NCI-H2196 (cell line): ENCODE measurements at regions not wholly inside any gene's neighbourhood (a gene's known extent, or its start where the extent isn't known, plus 50 kb on each side); places are given as distances from the start of the nearest gene placed in this dataset.
"Not testable (repeated sequence)": the region's sequence is repeated elsewhere in the genome, so short reads cannot be mapped to it uniquely, and the experiment has no call there.

Source experiments
- DNase-seq: peaks from one replicate; lab custom pipeline; 2025; ENCODE audit not compliant: unreplicated experiment; lab: John Stamatoyannopoulos, UW

- DNase-seq: no peak
These were observed 128.3 kb upstream of the CARMIL1 start for GRCh38 chr6:25150863-25151262.

- DNase-seq: no peak
These were observed 126.1 kb upstream of the CARMIL1 start for GRCh38 chr6:25153079-25153478.

DNA sequence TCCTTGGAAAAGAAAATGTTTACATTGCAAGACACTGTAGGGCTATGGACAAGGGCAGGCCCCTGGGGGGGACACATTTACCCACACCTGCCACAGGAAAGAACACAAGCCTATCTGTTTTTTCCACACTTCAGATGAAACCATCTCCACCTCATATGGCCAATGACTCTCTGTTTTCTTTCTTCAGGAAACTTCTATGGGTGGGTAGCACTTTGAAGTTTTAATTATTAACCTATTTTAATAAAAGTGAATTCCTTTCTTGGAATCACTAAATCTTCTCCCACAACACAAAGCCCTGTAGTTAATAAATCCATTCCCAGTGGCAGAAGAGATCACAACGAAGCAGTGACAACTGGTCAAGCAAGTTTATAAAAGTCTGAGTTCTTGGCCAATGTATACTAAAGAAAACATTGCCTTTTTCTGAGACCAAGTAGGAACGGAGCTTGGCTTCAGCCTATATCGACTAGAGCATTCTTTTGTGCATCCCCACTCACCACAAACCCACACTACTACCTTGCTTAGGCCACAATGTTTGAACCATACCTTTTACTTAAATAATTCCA lies 125.1 kb upstream of the CARMIL1 start:
- no peak for DNase-seq

GRCh38 chr6:25155211-25155610 lies 124.0 kb upstream of the CARMIL1 start:
- no peak for DNase-seq

DNA sequence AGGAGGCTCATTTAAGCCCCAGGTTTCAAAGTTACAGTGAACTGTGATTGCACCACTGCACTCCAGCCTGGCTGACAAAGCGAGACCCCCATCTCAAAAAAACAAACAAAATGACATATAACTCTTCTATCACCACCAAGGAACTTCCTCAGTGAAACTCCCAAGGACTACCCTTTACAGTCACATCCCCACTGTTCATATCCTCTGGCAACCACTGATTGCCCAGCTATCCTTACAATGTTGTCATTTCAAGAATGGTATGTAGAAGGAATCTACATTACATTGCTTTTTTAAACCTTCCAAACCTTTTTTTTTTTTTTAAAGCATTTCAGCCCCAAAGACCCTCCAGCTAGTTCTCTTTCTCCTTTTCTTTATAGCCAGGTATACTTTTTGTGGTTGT lies 123.1 kb upstream of the CARMIL1 start:
- no peak for DNase-seq

- no peak for DNase-seq
These were observed 122.0 kb upstream of the CARMIL1 start for GRCh38 chr6:25157183-25157582.

DNA sequence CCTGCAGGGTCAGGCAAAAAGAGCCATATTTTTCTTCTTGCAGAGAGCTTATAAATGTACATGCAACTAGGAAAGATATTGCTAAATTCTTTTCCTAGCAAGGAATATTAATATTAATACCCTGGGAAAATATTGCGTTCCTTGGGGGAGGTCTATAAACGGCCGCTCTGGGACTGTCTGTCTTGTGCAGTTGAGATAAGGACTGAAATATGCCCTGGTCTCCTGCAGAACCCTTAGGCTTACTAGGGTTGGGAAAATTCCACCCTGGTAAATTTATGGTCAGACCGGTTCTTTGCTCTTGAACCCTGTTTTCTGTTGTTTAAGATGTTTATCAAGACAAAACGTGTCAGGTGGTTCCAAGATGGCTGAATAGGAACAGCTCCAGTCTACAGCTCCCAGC lies 121.3 kb upstream of the CARMIL1 start:
- DNase-seq: no peak

DNA sequence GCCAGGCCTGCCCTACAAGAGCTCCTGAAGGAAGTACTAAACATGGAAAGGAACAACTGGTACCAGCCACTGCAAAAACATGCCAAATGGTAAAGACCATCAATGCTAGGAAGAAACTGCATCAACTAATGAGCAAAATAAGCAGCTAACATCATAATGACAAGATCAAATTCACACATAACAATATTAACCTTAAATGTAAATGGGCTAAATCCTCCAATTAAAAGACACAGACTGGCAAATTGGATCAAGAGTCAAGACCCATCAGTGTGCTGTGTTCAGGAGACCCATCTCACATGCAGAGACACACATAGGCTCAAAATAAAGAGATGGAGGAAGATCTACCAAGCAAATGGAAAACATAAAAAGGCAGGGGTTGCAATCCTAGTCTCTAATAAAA lies 119.0 kb upstream of the CARMIL1 start:
- DNase-seq: not testable (repeated sequence)

DNA sequence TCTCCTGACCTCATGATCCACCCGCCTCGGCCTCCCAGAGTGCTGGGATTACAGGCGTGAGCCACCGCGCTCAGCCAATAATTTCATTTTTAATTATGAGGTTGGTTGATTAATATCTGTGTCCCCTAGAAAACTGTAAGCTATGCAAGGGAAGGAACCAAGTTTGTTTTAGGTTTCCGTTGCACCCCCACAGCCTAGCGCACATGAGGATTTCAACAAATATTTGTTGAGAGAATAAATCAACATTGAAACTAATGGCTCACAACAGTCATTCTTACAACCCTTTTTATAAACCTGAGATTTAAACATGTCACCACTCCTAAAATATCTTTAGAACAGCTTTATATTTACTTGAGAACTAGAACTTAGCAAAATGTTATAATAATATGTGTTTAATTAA lies 114.0 kb upstream of the CARMIL1 start:
- no peak for DNase-seq

GRCh38 chr6:25165800-25166199 lies 113.4 kb upstream of the CARMIL1 start:
- no peak for DNase-seq

- no peak for DNase-seq
These were observed 112.0 kb upstream of the CARMIL1 start for GRCh38 chr6:25166955-25167748.

- DNase-seq: no peak
These were observed 111.2 kb upstream of the CARMIL1 start for GRCh38 chr6:25167961-25168360.

- DNase-seq: no peak
These were observed 110.5 kb upstream of the CARMIL1 start for GRCh38 chr6:25168637-25169036.

DNA sequence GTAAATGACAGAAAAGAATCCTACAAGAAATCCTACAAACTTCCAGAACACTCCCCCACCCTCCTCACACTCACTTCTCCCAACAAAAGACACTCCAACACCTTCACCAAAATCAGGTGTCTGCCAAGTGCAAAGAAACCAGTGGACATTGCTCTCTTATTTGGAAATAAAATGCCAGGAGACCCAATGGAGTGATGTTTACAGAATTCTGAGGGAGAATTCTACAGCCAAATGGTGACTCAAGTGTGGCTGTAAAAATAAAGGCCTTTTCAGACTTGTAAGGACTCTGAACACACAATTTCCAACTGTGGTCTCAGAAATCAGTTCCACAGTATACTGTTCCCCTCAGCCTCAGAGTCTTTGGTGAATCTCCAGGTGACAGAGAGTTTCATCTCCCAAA lies 109.6 kb upstream of the CARMIL1 start:
- DNase-seq: no peak

DNA sequence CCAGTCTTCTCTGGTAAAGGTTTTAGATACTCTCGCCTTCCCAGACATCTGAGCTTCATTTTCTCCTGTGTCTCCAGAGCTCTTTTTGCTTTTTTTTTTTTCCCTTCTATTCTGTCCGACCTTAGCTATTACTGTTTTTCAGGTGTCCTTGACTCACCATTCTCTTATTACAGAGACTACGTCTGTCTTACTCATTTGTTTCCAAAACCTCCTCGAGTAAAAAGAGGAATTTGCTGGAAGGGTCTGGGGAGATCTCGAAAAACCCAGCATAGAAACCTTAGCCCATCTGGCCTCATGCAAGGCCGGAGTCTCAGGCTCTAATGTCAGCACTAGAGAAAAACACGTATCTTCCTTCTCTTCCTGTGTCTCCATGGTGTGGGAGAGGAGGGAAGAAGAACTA lies 109.2 kb upstream of the CARMIL1 start:
- no peak for DNase-seq

DNA sequence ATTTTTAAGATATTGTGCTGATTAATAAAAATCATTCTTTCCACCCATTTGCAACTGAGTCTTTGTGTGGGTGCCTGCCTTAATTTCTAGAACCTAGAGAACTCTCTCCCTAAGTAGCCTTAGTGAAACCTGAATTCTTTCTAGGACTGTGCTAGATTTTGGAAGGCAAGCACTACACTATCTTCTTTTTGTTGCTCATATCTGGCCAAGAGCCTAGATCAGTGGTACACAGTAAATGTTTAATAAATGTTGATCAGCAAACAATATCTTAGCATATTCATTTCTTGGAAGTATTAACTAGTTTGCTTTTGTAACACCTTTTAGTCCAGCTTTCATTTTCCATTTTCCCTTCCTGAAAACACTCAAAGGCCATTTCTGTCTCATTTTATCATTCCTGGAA lies 108.5 kb upstream of the CARMIL1 start:
- DNase-seq: no peak

GRCh38 chr6:25171301-25171700 lies 107.9 kb upstream of the CARMIL1 start:
- no peak for DNase-seq

DNA sequence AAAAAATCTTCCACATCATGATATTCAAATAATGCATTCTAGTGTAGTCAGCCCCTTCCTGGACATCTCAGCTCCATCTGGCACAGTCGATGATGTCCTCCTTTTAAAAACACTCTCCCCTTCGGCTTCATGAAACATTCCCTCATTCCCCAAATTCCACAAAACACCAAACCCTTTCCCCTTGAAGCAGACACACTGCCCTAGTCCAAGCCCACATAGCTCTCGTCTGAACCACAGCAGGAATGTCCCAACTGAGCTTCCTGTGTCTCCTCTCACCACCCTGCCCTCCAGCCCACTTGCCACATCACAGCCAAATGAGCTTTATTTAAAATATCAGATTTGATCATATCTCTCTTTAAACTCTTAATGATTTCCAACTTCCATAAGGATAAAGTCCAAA lies 106.4 kb upstream of the CARMIL1 start:
- no peak for DNase-seq

- no peak for DNase-seq
These were observed 105.9 kb upstream of the CARMIL1 start for GRCh38 chr6:25173246-25173645.

DNA sequence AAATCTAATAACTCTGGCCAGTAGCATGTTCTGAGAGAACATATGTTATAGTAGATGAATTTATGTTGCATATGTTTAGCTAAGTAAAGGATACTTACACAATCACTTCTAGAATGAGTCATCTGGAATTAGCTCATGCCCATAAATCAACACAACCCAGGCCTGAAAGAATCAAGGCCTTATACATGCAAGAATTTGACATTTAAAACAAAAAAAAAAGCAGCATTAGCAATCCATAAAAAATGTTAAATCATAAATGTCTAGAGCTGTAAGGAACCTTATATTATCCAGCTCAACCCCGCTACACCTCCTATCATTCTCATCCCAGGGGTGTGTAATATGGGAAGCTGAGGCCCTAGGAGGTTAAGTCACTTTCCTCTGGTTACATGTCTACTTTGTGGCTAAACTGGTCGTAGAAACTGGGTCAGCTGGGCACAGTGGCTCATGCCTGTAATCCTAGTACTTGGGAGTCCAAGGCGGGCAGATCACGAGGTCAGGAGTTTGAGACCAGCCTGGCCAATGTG lies 105.2 kb upstream of the CARMIL1 start:
- DNase-seq: no peak

DNA sequence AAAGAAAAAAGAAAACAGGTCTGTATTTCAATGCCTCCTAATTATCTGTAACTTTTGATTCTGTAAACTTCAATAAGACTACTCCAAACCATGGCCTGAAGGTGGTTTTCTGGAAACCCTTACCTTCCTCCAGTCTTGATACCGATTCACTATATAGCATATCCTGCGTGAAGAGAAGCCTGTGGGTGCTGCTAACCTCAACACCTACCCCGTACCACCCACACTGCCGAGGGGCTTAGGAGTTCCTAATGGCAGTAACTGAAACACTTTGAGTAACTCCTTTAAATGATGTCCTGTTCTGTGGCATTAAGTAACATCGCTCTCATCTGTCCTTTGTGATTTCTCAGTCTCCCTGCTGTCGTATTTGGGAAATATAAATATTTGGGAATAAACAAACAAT lies 104.5 kb upstream of the CARMIL1 start:
- no peak for DNase-seq

GRCh38 chr6:25175196-25175595 lies 104.0 kb upstream of the CARMIL1 start:
- DNase-seq: no peak

GRCh38 chr6:25175681-25176080 lies 103.5 kb upstream of the CARMIL1 start:
- DNase-seq: no peak
